OCI-M2 (cell line): ENCODE measurements at regions not wholly inside any gene's neighbourhood (a gene's known extent, or its start where the extent isn't known, plus 50 kb on each side); places are given as distances from the start of the nearest gene placed in this dataset.

ENCODE experiments used
- DNase-seq: peaks from one replicate; lab custom pipeline; 2025; ENCODE audit not compliant: unreplicated experiment; lab: John Stamatoyannopoulos, UW

- no peak for DNase-seq
Observed at GRCh38 chr13:97057176-97057575, 62.9 kb upstream of the OXGR1 start.

GRCh38 chr13:97058391-97058790, 64.1 kb upstream of the OXGR1 start:
- DNase-seq: no peak

- no peak for DNase-seq
Observed at GRCh38 chr13:97058926-97059325, 64.7 kb upstream of the OXGR1 start.

- DNase-seq: no peak
Observed at GRCh38 chr13:97067017-97067895, 73.0 kb upstream of the OXGR1 start.

- no peak for DNase-seq
Observed at GRCh38 chr13:97068151-97068550, 73.9 kb upstream of the OXGR1 start.

- DNase-seq: no peak
Observed at GRCh38 chr13:97069050-97069815, 75.0 kb upstream of the OXGR1 start.

GRCh38 chr13:97072297-97072696, 78.0 kb upstream of the OXGR1 start:
- DNase-seq: no peak

- DNase-seq: no peak
Observed at GRCh38 chr13:97074618-97075017, 80.3 kb upstream of the OXGR1 start.

- DNase-seq: no peak
Observed at GRCh38 chr13:97076898-97077297, 82.6 kb upstream of the OXGR1 start.

GRCh38 chr13:97077341-97077740, 83.1 kb upstream of the OXGR1 start:
- DNase-seq: no peak

- DNase-seq: no peak
Observed at GRCh38 chr13:97079726-97080125, 85.5 kb upstream of the OXGR1 start.

- DNase-seq: no peak
Observed at GRCh38 chr13:97082461-97083207, 88.4 kb upstream of the OXGR1 start.

GRCh38 chr13:97091196-97091595, 96.9 kb upstream of the OXGR1 start:
- no peak for DNase-seq

GRCh38 chr13:97100821-97101220, 106.5 kb upstream of the OXGR1 start:
- DNase-seq: no peak

GRCh38 chr13:97101912-97102708, 107.8 kb upstream of the OXGR1 start:
- no peak for DNase-seq

- DNase-seq: no peak
Observed at GRCh38 chr13:97106323-97106722, 112.0 kb upstream of the OXGR1 start.

- DNase-seq: no peak
Observed at GRCh38 chr13:97107815-97108529, 113.7 kb upstream of the OXGR1 start.

- no peak for DNase-seq
Observed at GRCh38 chr13:97108530-97108900, 113.6 kb upstream of the MBNL2 start.

- no peak for DNase-seq
Observed at GRCh38 chr13:97109256-97109655, 112.9 kb upstream of the MBNL2 start.

- DNase-seq: peak; percentile 41
Observed at GRCh38 chr13:97109841-97110492, 112.2 kb upstream of the MBNL2 start.
